Ovary (tissue), 7 donors: ENCODE measurements at regions not wholly inside any gene's neighbourhood (a gene's known extent, or its start where the extent isn't known, plus 50 kb on each side); places are given as distances from the start of the nearest gene placed in this dataset.
"Not testable (repeated sequence)": the region's sequence is repeated elsewhere in the genome, so short reads cannot be mapped to it uniquely, and the experiment has no call there.

Experiments
- DNase-seq, 5 donors: peaks; one replicate each; pipeline ENCODE4 v3.0.0-alpha.2; 2019 to 2020
- H3K27ac ChIP-seq, 2 donors: fragments of 200-600 bp; one replicate each; pipeline versions ENCODE4 v1.5.1 to v1.8.0; 2019 to 2022
- H3K27me3 ChIP-seq: fragments of 200-600 bp; one replicate; pipeline ENCODE4 v1.8.0; 2022
- H3K36me3 ChIP-seq: fragments of 200-600 bp; sonication (generic); one replicate; pipeline ENCODE4 v1.5.1; 2019
- H3K4me1 ChIP-seq: one replicate; pipeline ENCODE4 v1.8.1; 2013; ENCODE audit warnings: mild to moderate bottlenecking, moderate library complexity; ENCODE audit not compliant: insufficient read depth
- H3K4me3 ChIP-seq: fragments of 200-600 bp; sonication (generic); one replicate; pipeline ENCODE4 v1.5.1; 2017
- H3K9me3 ChIP-seq, 2 donors: fragments of 200-600 bp in 1 of 2; sonication (generic) in 1 of 2; one replicate each; pipeline versions ENCODE4 v1.5.1 to v1.8.1; 2013 to 2019; ENCODE audit warnings: mild to moderate bottlenecking in 1 of 2, moderate library complexity in 1 of 2
- EP300 ChIP-seq: sonication (generic); formaldehyde crosslinking; IDR thresholded peaks from one replicate; pipeline ENCODE4 v1.6.1; 2017; ENCODE audit warnings: antibody characterized with exemption
- POLR2A ChIP-seq: fragments of 450-650 bp; IDR thresholded peaks from one replicate; pipeline ENCODE4 v1.6.1; 2017; ENCODE audit warnings: antibody characterized with exemption, mild to moderate bottlenecking, moderate library complexity
- WGBS, 3 donors: extraction: QIAGEN DNeasy Blood & Tissue Kit in 1 of 3; methylation state at CpG; one replicate each; pipeline versions ENCODE4 v1.1.5 to v1.1.7; 2013 to 2017; 5-methylcytosine and 5-hydroxymethylcytosine counted together
- intact Hi-C, 4 donors: fragments of 100-400 bp; cut with DNase I; formaldehyde crosslinking; loops; one replicate each; pipeline versions ENCODE4 v1.11.0 to v1.15.1; 2022 to 2023
- TF ChIP-seq, protein P1 (sequence below), 3 donors: fragments of 450-650 bp in 2 of 3; fragments of 200-600 bp in 1 of 3; IDR thresholded peaks; one replicate each; pipeline versions ENCODE4 v1.5.1 to v1.8.0; 2016 to 2022; ENCODE audit warnings: antibody characterized with exemption in 3 of 3, mild to moderate bottlenecking in 1 of 3
- donor health status: DM: no; HTN: no; CAD: no; lungs with moderate emphysema.
- donor health status: DM: no; HTN: no; CAD: no.
- donor health status: Bipolar disorder and iron deficiency.
- donor health status: DM: no; HTN: no; CAD: no.
- donor health status: DM: yes; HTN: yes; CAD: no.

- H3K27me3 ChIP-seq, result no peaks in the 10 kb centered on the region
- TF ChIP-seq EP300 (no peak), POLR2A (no peak)
- TF ChIP-seq, protein P1, sequence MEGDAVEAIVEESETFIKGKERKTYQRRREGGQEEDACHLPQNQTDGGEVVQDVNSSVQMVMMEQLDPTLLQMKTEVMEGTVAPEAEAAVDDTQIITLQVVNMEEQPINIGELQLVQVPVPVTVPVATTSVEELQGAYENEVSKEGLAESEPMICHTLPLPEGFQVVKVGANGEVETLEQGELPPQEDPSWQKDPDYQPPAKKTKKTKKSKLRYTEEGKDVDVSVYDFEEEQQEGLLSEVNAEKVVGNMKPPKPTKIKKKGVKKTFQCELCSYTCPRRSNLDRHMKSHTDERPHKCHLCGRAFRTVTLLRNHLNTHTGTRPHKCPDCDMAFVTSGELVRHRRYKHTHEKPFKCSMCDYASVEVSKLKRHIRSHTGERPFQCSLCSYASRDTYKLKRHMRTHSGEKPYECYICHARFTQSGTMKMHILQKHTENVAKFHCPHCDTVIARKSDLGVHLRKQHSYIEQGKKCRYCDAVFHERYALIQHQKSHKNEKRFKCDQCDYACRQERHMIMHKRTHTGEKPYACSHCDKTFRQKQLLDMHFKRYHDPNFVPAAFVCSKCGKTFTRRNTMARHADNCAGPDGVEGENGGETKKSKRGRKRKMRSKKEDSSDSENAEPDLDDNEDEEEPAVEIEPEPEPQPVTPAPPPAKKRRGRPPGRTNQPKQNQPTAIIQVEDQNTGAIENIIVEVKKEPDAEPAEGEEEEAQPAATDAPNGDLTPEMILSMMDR (IDR thresholded peaks at IDR 0.05), result no peak
- 76 to 89% (median 85%) methylated on average over 1 of the region's 1 CpG for WGBS, 3 donors
- DNase-seq, result no peak
- H3K36me3 ChIP-seq, result no peaks in the 10 kb centered on the region
- no peak overlapping the region for H3K4me3 ChIP-seq
- H3K27ac ChIP-seq, result no peak overlapping the region
- peaks cover 0 to 4% of the 10 kb centered on the region in 2 donors for H3K9me3 ChIP-seq
- H3K4me1 ChIP-seq, result no peaks in the 10 kb centered on the region
- intact Hi-C loops, result no loop called here
These were observed 182.0 kb upstream of the PAQR3 start for GRCh38 chr4:79121223-79121622.

DNA sequence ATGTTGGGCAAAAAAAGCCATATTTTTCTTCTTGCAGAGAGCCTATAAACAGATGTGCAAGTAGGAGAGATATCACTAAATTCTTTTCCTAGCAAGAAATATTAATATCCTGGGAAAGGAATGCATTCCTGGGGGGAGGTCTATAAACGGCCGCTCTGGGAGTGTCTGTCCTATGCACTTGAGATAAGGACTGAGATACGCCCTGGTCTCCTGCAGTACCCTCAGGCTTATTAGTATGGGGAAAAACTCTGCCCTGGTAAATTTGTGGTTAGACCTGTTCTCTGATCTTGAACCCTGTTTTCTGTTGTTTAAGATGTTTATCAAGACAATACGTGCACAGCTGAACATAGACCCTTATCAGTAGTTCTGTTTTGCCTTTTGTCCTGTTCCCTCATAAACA, 177.8 kb upstream of the PAQR3 start:
- H3K4me1 ChIP-seq, H3K27me3 ChIP-seq, intact Hi-C loops, DNase-seq, H3K36me3 ChIP-seq, H3K9me3 ChIP-seq, H3K4me3 ChIP-seq, H3K27ac ChIP-seq: not testable (repeated sequence)
- WGBS, 3 donors, result 58 to 78% (median 58%) methylated on average over 4 of the region's 4 CpGs

GRCh38 chr4:79107014-79107413, 167.8 kb upstream of the PAQR3 start:
- 87 to 100% (median 100%) methylated on average over 1 of the region's 1 CpG for WGBS, 3 donors
- Histone ChIP-seq H3K36me3 (no peaks in the 10 kb centered on the region), H3K4me1 (no peaks in the 10 kb centered on the region), H3K27ac (no peak overlapping the region), H3K27me3 (no peaks in the 10 kb centered on the region), H3K4me3 (no peak overlapping the region), H3K9me3 (no peaks in the 10 kb centered on the region)
- intact Hi-C loops, result no loop called here
- TF ChIP-seq POLR2A (no peak), EP300 (no peak)
- TF ChIP-seq, protein P1 (IDR thresholded peaks at IDR 0.05), result no peak
- no peak for DNase-seq

GRCh38 chr4:79088946-79089691, 149.9 kb upstream of the PAQR3 start:
- no peaks in the 10 kb centered on the region for H3K36me3 ChIP-seq
- DNase-seq, result no peak

GRCh38 chr4:79087071-79087470, 147.8 kb upstream of the PAQR3 start:
- intact Hi-C loops, result no loop called here
- Histone ChIP-seq H3K27ac (no peak overlapping the region), H3K9me3 (no peaks in the 10 kb centered on the region), H3K4me1 (no peaks in the 10 kb centered on the region), H3K4me3 (no peak overlapping the region), H3K36me3 (no peaks in the 10 kb centered on the region), H3K27me3 (no peaks in the 10 kb centered on the region)
- DNase-seq, result no peak
- TF ChIP-seq, protein P1 (IDR thresholded peaks at IDR 0.05), result no peak
- TF ChIP-seq POLR2A (no peak), EP300 (no peak)
- 91% methylated on average over 3 of the region's 3 CpGs for whole genome bisulfite sequencing, 3 donors

More at GRCh38 chr4:79088946-79089691, 149.9 kb upstream of the PAQR3 start:
- intact Hi-C loops, result no loop called here
- Histone ChIP-seq H3K27me3 (no peaks in the 10 kb centered on the region), H3K9me3 (no peaks in the 10 kb centered on the region), H3K27ac (no peak overlapping the region), H3K4me1 (no peaks in the 10 kb centered on the region), H3K4me3 (no peak overlapping the region)
- TF ChIP-seq EP300 (no peak), POLR2A (no peak)
- TF ChIP-seq, protein P1 (IDR thresholded peaks at IDR 0.05), result no peak
